HCT116 (cell line): ENCODE measurements at regions not wholly inside any gene's neighbourhood (a gene's known extent, or its start where the extent isn't known, plus 50 kb on each side); places are given as distances from the start of the nearest gene placed in this dataset.

ENCODE experiments used
- ATAC-seq: fragments of 200-7000 bp; cut with Tn5 transposase; 2 replicates; pipeline ENCODE4 v1.9.1; 2020; ENCODE audit warnings: mild to moderate bottlenecking, moderate library complexity
- BruUV-seq: library from RNA; stranded (reverse); fragments of 400-500 nt; replicated peaks from 2 replicates; lab custom pipeline; 2021; lab: Mats Ljungman, UMichigan
- CTCF ChIA-PET: fragments of 300-600 bp; sonication (Branson Sonifier 250); formaldehyde crosslinking; loops from one replicate; lab custom pipeline; 2021; ENCODE audit warnings: antibody characterized with exemption; lab: Charles Lee
- POLR2A ChIA-PET: fragments of 300-600, 350-600 bp; sonication (Branson Sonifier 250); formaldehyde crosslinking; loops from one replicate; lab custom pipeline; 2021; ENCODE audit warnings: antibody characterized with exemption; lab: Charles Lee
- RAD21 ChIA-PET, 2 experiments: fragments of 300-600 bp; sonication (Branson Sonifier 250); formaldehyde crosslinking; loops; one replicate each; lab custom pipeline; 2023; ENCODE audit warnings: low total read pairs in 2 of 2; ENCODE audit not compliant: uncharacterized antibody in 2 of 2, unreplicated experiment in 2 of 2, low non-redundant PET in 1 of 2; lab: Charles Lee
- DNase-seq: peaks from one replicate; pipeline ENCODE4 v3.0.0-alpha.2; 2010; ENCODE audit warnings: low read depth, low spot score
- H2AFZ ChIP-seq: fragments of 200-600 bp; shearing (Covaris generic), sonication (generic); 2 replicates; pipeline ENCODE4 v1.6.1; 2017; ENCODE audit warnings: low read depth, mixed run types, mixed read lengths, antibody characterized with exemption, low read length; ENCODE audit not compliant: poor library complexity, severe bottlenecking
- H3K27ac ChIP-seq: 2 replicates; pipeline ENCODE4 v1.5.1; 2012; ENCODE audit warnings: low read depth, low read length
- H3K27me3 ChIP-seq: fragments of 200-600 bp; sonication (generic); 2 replicates; pipeline ENCODE4 v1.6.1; 2016; ENCODE audit warnings: mixed run types, low read length, mixed read lengths; ENCODE audit not compliant: insufficient read depth
- H3K36me3 ChIP-seq, 2 experiments: fragments of 200-500 bp in 1 of 2; fragments of 200-600 bp in 1 of 2; sonication (Bioruptor generic) in 1 of 2; sonication (generic) in 1 of 2; 2 replicates each; pipeline versions ENCODE4 v1.5.1 to v1.6.1; 2014 to 2016; ENCODE audit warnings: low read length in 2 of 2, inconsistent platforms in 1 of 2, mixed read lengths in 1 of 2, mixed run types in 1 of 2; ENCODE audit not compliant: insufficient read depth in 2 of 2, control insufficient read depth in 1 of 2
- H3K4me1 ChIP-seq, 2 experiments: fragments of 200-600 bp in 1 of 2; sonication (generic) in 1 of 2; 2 replicates each; pipeline versions ENCODE4 v1.5.1 to v1.6.1; 2012 to 2017; ENCODE audit warnings: low read length in 2 of 2, inconsistent platforms in 1 of 2, mild to moderate bottlenecking in 1 of 2, mixed read lengths in 1 of 2, mixed run types in 1 of 2, moderate library complexity in 1 of 2; ENCODE audit not compliant: insufficient read depth in 2 of 2, control insufficient read depth in 1 of 2
- H3K4me2 ChIP-seq: fragments of 200-600 bp; sonication (generic); 2 replicates; pipeline ENCODE4 v1.6.1; 2017; ENCODE audit warnings: mixed run types, low read length, mixed read lengths
- H3K4me3 ChIP-seq, 2 experiments: fragments of 200-600 bp in 1 of 2; sonication (generic) in 1 of 2; replicated peaks in 1 of 2; 2 replicates each; pipeline ENCODE4 v1.5.1; 2011 to 2016; ENCODE audit warnings: low read length in 2 of 2, control low read depth in 1 of 2, low read depth in 1 of 2, mild to moderate bottlenecking in 1 of 2, mixed read lengths in 1 of 2, mixed run types in 1 of 2
- H3K79me2 ChIP-seq: fragments of 200-600 bp; sonication (generic); 2 replicates; pipeline ENCODE4 v1.6.1; 2017; ENCODE audit warnings: mild to moderate bottlenecking, mixed run types, low read length, moderate library complexity, mixed read lengths; ENCODE audit not compliant: insufficient read depth
- H3K9ac ChIP-seq: fragments of 200-600 bp; sonication (generic); 2 replicates; pipeline ENCODE4 v1.6.1; 2016; ENCODE audit warnings: low read length, mixed read lengths
- H3K9me2 ChIP-seq: fragments of 200-600 bp; sonication (generic), shearing (Covaris generic); 2 replicates; pipeline ENCODE4 v1.6.1; 2017; ENCODE audit warnings: mixed run types, mild to moderate bottlenecking, moderate library complexity; ENCODE audit not compliant: insufficient read depth
- H3K9me3 ChIP-seq, 2 experiments: fragments of 200-500 bp in 1 of 2; fragments of 200-600 bp in 1 of 2; sonication (Bioruptor generic) in 1 of 2; sonication (generic) in 1 of 2; 2 replicates each; pipeline ENCODE4 v1.6.1; 2014 to 2017; ENCODE audit warnings: low read length in 2 of 2, mixed read lengths in 2 of 2, inconsistent platforms in 1 of 2, low read depth in 1 of 2, mild to moderate bottlenecking in 1 of 2, mixed run types in 1 of 2, moderate library complexity in 1 of 2; ENCODE audit not compliant: control insufficient read depth in 1 of 2, insufficient read depth in 1 of 2
- H4K20me1 ChIP-seq: fragments of 200-600 bp; sonication (generic), shearing (Covaris generic); 2 replicates; pipeline ENCODE4 v1.6.1; 2017; ENCODE audit warnings: mixed run types, mild to moderate bottlenecking, moderate library complexity; ENCODE audit not compliant: insufficient read depth
- CEBPB ChIP-seq: IDR thresholded peaks from 2 replicates; pipeline ENCODE4 v1.6.1; 2012; ENCODE audit warnings: low read depth
- EZH2 ChIP-seq: fragments of 200-600 bp; sonication (generic); IDR thresholded peaks from 2 replicates; pipeline ENCODE4 v1.6.1; 2017; ENCODE audit warnings: antibody characterized with exemption, mixed run types
- EZH2phosphoT487 ChIP-seq: fragments of 200-600 bp; IDR thresholded peaks from 2 replicates; pipeline ENCODE4 v1.6.1; 2018; ENCODE audit warnings: antibody characterized with exemption, borderline replicate concordance
- FOSL1 ChIP-seq: IDR thresholded peaks from 2 replicates; pipeline ENCODE4 v1.6.1; 2012; ENCODE audit warnings: low read depth
- POLR2AphosphoS5 ChIP-seq: IDR thresholded peaks from 2 replicates; pipeline ENCODE4 v1.6.1; 2011; ENCODE audit warnings: mild to moderate bottlenecking, low read depth, low read length, moderate library complexity
- SIN3A ChIP-seq: IDR thresholded peaks from 2 replicates; pipeline ENCODE4 v1.6.1; 2012; ENCODE audit warnings: low read depth
- ZFX ChIP-seq: fragments of 450-650 bp; IDR thresholded peaks from 2 replicates; pipeline ENCODE4 v1.6.1; 2017
- intact Hi-C: fragments of 100-400 bp; cut with micrococcal nuclease; formaldehyde crosslinking; loops from 2 replicates; pipeline ENCODE4 v1.10.0; 2022
- TF ChIP-seq, protein P1 (sequence below): IDR thresholded peaks from 2 replicates; pipeline ENCODE4 v1.6.1; 2012
- TF ChIP-seq, protein P2 (sequence below): IDR thresholded peaks from 2 replicates; pipeline ENCODE4 v1.6.1; 2012
- TF ChIP-seq, protein P3 (sequence below): IDR thresholded peaks from 2 replicates; pipeline ENCODE4 v1.6.1; 2012; ENCODE audit warnings: low read depth

DNA sequence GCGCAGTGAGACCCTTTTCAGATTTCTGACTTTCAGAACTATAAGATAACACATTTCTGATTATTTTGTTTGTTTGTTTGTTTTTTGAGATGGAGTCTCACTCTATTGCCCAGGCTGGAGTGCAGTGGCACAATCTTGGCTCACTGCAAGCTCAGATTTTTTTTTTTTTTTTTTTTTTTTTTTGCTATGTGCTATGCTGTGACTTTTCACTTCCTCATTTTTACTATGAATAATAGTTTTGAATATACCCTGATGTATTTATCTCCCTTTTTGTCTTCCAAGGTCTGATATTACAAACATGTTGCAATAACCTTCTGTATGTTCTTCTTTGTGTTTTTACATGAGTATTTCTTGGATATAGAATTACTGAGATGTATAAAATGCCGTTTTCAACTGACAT lies 658.7 kb upstream of the SEL1L start:
- H3K9me3 ChIP-seq: peaks cover 11 to 20% of the 10 kb centered on the region in 2 experiments; a peak in 2 of 4 replicates
- TF ChIP-seq SIN3A: no peak
- TF ChIP-seq, protein P1, sequence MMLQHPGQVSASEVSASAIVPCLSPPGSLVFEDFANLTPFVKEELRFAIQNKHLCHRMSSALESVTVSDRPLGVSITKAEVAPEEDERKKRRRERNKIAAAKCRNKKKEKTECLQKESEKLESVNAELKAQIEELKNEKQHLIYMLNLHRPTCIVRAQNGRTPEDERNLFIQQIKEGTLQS: no peak
- TF ChIP-seq POLR2AphosphoS5: no peak
- no peak for TF ChIP-seq CEBPB
- TF ChIP-seq ZFX: no peak
- H3K9ac ChIP-seq: no peak overlapping the region
- ChIA-PET CTCF (no interaction called here), RAD21 (no interaction called here), POLR2A (no interaction called here)
- H3K4me1 ChIP-seq: no peaks in the 10 kb centered on the region
- H3K9me2 ChIP-seq: no peaks in the 10 kb centered on the region
- H3K27ac ChIP-seq: no peak overlapping the region
- DNase-seq: no peak
- H4K20me1 ChIP-seq: no peaks in the 10 kb centered on the region
- intact Hi-C loops: no loop called here
- H3K27me3 ChIP-seq: no peaks in the 10 kb centered on the region
- H2AFZ ChIP-seq: no peak overlapping the region
- H3K79me2 ChIP-seq: no peaks in the 10 kb centered on the region
- ATAC-seq: no peak
- H3K4me2 ChIP-seq: no peak overlapping the region
- no peaks in the 10 kb centered on the region for H3K36me3 ChIP-seq
- no peak overlapping the region for H3K4me3 ChIP-seq
- no TSS peak for BruUV-seq

DNA sequence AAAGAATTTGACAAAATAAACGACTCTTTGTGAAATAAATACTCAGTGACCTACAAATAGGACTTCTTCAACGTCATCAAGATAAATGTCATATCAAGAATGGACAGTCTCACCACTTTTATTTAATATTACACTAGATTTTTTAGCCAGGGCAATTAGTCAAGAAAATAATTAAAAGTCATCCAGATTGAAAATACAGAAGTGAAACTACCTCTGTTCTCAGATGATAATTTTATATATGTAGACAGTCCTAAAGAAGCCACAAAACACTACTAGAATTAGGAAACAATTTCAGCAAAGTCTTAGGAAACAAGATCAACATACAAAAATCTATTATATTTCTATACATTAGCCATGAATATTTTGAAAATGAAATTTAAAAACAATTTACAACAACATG lies 689.6 kb upstream of the SEL1L start:
- TF ChIP-seq FOSL1: no peak
- TF ChIP-seq EZH2phosphoT487: no peak
- TF ChIP-seq, protein P2, sequence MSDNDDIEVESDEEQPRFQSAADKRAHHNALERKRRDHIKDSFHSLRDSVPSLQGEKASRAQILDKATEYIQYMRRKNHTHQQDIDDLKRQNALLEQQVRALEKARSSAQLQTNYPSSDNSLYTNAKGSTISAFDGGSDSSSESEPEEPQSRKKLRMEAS: no peak
- TF ChIP-seq POLR2AphosphoS5: no peak
- TF ChIP-seq, protein P3, sequence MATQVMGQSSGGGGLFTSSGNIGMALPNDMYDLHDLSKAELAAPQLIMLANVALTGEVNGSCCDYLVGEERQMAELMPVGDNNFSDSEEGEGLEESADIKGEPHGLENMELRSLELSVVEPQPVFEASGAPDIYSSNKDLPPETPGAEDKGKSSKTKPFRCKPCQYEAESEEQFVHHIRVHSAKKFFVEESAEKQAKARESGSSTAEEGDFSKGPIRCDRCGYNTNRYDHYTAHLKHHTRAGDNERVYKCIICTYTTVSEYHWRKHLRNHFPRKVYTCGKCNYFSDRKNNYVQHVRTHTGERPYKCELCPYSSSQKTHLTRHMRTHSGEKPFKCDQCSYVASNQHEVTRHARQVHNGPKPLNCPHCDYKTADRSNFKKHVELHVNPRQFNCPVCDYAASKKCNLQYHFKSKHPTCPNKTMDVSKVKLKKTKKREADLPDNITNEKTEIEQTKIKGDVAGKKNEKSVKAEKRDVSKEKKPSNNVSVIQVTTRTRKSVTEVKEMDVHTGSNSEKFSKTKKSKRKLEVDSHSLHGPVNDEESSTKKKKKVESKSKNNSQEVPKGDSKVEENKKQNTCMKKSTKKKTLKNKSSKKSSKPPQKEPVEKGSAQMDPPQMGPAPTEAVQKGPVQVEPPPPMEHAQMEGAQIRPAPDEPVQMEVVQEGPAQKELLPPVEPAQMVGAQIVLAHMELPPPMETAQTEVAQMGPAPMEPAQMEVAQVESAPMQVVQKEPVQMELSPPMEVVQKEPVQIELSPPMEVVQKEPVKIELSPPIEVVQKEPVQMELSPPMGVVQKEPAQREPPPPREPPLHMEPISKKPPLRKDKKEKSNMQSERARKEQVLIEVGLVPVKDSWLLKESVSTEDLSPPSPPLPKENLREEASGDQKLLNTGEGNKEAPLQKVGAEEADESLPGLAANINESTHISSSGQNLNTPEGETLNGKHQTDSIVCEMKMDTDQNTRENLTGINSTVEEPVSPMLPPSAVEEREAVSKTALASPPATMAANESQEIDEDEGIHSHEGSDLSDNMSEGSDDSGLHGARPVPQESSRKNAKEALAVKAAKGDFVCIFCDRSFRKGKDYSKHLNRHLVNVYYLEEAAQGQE: no peak
- TF ChIP-seq, protein P1: no peak
- no peak for TF ChIP-seq EZH2
- TF ChIP-seq, all 23 proteins: peak for 0
- BruUV-seq: no TSS peak
- POLR2A ChIA-PET: no interaction called here

More for the DNA sequence above, 689.6 kb upstream of the SEL1L start:
- H3K79me2 ChIP-seq: no peaks in the 10 kb centered on the region
- no peak overlapping the region for H3K9ac ChIP-seq
- no peaks in the 10 kb centered on the region for H4K20me1 ChIP-seq
- H3K4me1 ChIP-seq: no peaks in the 10 kb centered on the region
- RAD21 ChIA-PET: no interaction called here
- no peaks in the 10 kb centered on the region for H3K9me2 ChIP-seq
- no peak overlapping the region for H3K27ac ChIP-seq
- H3K4me3 ChIP-seq: no peak overlapping the region
- CTCF ChIA-PET: no interaction called here
- no peak overlapping the region for H3K4me2 ChIP-seq
- intact Hi-C loops: no loop called here
- H3K27me3 ChIP-seq: no peaks in the 10 kb centered on the region
- ATAC-seq (no peak), DNase-seq (no peak)
- peaks cover 3 to 14% of the 10 kb centered on the region in 2 experiments; a peak in 2 of 4 replicates for H3K9me3 ChIP-seq
- H2AFZ ChIP-seq: no peak overlapping the region
- H3K36me3 ChIP-seq: no peaks in the 10 kb centered on the region
